NCI-H82 (cell line): ENCODE measurements at regions not wholly inside any gene's neighbourhood (a gene's known extent, or its start where the extent isn't known, plus 50 kb on each side); places are given as distances from the start of the nearest gene placed in this dataset.

Experiments used
- DNase-seq: peaks from one replicate; lab custom pipeline; 2025; lab: John Stamatoyannopoulos, UW

- DNase-seq, result no peak
These were observed 76.6 kb upstream of the NANOGP8 start for GRCh38 chr15:35161694-35162093.

GRCh38 chr15:35159170-35159569 is 74.1 kb upstream of the NANOGP8 start:
- DNase-seq, result no peak

GRCh38 chr15:35151782-35152181 is 66.7 kb upstream of the NANOGP8 start:
- DNase-seq, result no peak

DNA sequence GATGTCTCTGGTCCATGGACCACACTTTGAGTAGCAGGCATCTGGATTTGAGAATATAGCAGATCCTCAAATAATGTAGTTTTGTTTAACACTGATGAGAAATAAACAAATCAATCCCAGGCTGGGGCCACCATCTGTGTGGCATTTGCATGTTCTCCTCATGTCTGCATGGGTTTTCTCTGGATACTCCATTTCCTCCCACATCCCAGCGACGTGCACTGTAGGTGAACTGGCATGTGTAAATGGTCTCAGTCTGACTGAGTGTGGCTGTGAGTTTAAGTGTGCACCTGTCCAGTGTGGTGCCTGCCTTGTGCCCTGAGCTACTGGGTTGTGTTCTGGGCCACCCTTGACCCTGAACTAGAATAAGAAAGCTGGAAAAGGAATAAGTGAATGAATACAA is 66.3 kb upstream of the NANOGP8 start:
- no peak for DNase-seq

GRCh38 chr15:35150361-35150760 is 65.3 kb upstream of the NANOGP8 start:
- no peak for DNase-seq

- no peak for DNase-seq
These were observed 60.2 kb upstream of the NANOGP8 start for GRCh38 chr15:35145336-35145735.

- no peak for DNase-seq
These were observed 57.5 kb upstream of the NANOGP8 start for GRCh38 chr15:35142578-35142977.

DNA sequence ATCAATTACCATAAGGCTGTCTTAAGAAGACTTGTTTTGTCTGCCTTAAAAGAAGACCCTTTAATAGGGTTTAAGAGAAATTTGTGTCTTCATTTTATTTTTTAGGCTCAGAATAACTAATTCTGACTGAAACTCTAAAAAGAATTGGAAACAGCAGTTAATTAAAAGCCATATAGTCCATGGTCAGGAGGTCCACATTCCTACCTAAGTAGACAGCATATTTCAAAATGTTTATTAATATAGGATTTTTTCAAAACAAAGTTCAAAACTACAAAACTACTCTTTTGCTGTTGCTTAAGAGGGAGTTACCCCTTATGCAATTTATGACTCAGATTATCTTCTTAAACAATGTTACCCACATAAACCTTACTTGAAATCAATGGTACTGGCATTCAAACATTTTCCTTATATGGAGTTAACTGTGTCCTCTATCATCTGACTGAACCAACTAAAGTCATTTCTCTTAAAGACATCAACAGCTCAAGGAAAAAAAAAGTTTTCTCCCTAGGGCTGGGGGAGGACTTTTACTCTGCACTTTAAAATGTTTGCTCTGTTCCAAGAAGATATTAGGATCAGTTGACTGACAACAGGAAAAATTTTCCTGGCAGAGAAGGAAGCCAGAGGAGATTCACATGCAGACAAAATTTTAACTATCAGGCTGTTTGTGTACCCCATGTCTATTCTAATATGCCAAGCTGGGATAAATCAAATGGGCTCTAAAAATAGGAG is 56.8 kb upstream of the NANOGP8 start:
- no peak for DNase-seq

DNA sequence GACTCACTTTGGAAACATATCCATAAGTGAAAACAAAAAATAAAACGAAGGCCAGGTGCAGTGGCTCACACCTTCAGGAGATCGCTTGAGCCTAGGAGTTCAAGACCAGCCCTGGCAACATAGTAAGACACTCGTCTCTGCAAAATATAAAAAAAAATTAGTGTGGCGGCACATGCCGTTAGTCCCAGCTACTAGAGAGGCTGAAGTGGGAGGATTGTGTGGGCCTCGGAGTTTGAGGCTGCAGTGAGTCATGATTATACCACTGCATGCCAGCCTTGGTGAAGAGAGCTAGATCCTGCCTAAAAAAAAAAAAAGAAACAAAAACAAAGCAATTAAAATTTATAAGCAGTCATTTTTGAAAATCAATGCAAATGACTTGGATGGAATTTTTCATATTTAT is 54.7 kb upstream of the NANOGP8 start:
- DNase-seq, result no peak

- DNase-seq, result no peak
These were observed 52.1 kb upstream of the NANOGP8 start for GRCh38 chr15:35137190-35137574.

- no peak for DNase-seq
These were observed 51.5 kb upstream of the NANOGP8 start for GRCh38 chr15:35136321-35137189.
